Panc1 (cell line): ENCODE measurements at regions not wholly inside any gene's neighbourhood (a gene's known extent, or its start where the extent isn't known, plus 50 kb on each side); places are given as distances from the start of the nearest gene placed in this dataset.

Source experiments
- ATAC-seq: fragments of 200-7000 bp; cut with Tn5 transposase; 2 replicates; pipeline ENCODE4 v1.9.1; 2020; ENCODE audit warnings: mild to moderate bottlenecking, moderate library complexity
- BruUV-seq: library from RNA; stranded (reverse); fragments of 400-500 nt; replicated peaks from 2 replicates; lab custom pipeline; 2021; lab: Mats Ljungman, UMichigan
- CTCF ChIA-PET: fragments of 300-600 bp; sonication (Branson Sonifier 250); formaldehyde crosslinking; loops from one replicate; lab custom pipeline; 2022; ENCODE audit warnings: antibody characterized with exemption; lab: Charles Lee
- POLR2A ChIA-PET: fragments of 300-600 bp; sonication (Branson Sonifier 250); formaldehyde crosslinking; loops from one replicate; lab custom pipeline; 2022; ENCODE audit warnings: antibody characterized with exemption; lab: Charles Lee
- DNase-seq: peaks from one replicate; pipeline ENCODE4 v3.0.0-alpha.2; 2010; ENCODE audit warnings: low read depth, low spot score
- H3K27ac ChIP-seq: 2 replicates; pipeline ENCODE4 v1.5.1; 2011; ENCODE audit warnings: mild to moderate bottlenecking, low read length, inconsistent platforms
- H3K27me3 ChIP-seq: fragments of 200-500 bp; sonication (Bioruptor generic); 2 replicates; pipeline ENCODE4 v1.6.0; 2014; ENCODE audit warnings: low read length, inconsistent platforms; ENCODE audit not compliant: control insufficient read depth, insufficient read depth
- H3K36me3 ChIP-seq: fragments of 200-500 bp; sonication (Bioruptor generic); 2 replicates; pipeline ENCODE4 v1.5.1; 2014; ENCODE audit warnings: inconsistent platforms, mild to moderate bottlenecking, low read length, moderate library complexity; ENCODE audit not compliant: control insufficient read depth, insufficient read depth
- H3K4me1 ChIP-seq: 2 replicates; pipeline ENCODE4 v1.5.1; 2011; ENCODE audit warnings: inconsistent platforms, mild to moderate bottlenecking, low read length, moderate library complexity; ENCODE audit not compliant: control insufficient read depth, insufficient read depth
- H3K4me3 ChIP-seq, 2 experiments: 2 replicates each; pipeline ENCODE4 v1.5.1; 2011 to 2012; ENCODE audit warnings: low read depth in 2 of 2, low read length in 2 of 2, mild to moderate bottlenecking in 2 of 2, inconsistent platforms in 1 of 2, moderate library complexity in 1 of 2
- H3K9me3 ChIP-seq: fragments of 200-500 bp; sonication (Bioruptor generic); 2 replicates; pipeline ENCODE4 v1.5.1; 2014; ENCODE audit warnings: low read depth, mild to moderate bottlenecking, inconsistent platforms, low read length, moderate library complexity; ENCODE audit not compliant: control insufficient read depth, insufficient read depth
- CTCF ChIP-seq: fragments of 450-650 bp; IDR thresholded peaks from 2 replicates; pipeline ENCODE4 v1.5.1; 2017; ENCODE audit warnings: mild to moderate bottlenecking
- POLR2AphosphoS5 ChIP-seq: IDR thresholded peaks from 2 replicates; pipeline ENCODE4 v1.6.1; 2012; ENCODE audit warnings: mild to moderate bottlenecking, low read depth, low read length, moderate library complexity
- REST ChIP-seq, 2 experiments: IDR thresholded peaks; 2 replicates each; pipeline ENCODE4 v1.6.1; 2011 to 2012; ENCODE audit warnings: low read depth in 2 of 2, control low read depth in 1 of 2, low read length in 1 of 2, mild to moderate bottlenecking in 1 of 2, moderate library complexity in 1 of 2; ENCODE audit not compliant: insufficient read depth in 1 of 2
- SIN3A ChIP-seq: IDR thresholded peaks from 2 replicates; pipeline ENCODE4 v1.6.1; 2012; ENCODE audit warnings: low read depth, mild to moderate bottlenecking, low read length, moderate library complexity, borderline replicate concordance; ENCODE audit not compliant: insufficient read depth
- TCF7L2 ChIP-seq: IDR thresholded peaks from 2 replicates; pipeline ENCODE4 v1.6.1; 2011; ENCODE audit warnings: mild to moderate bottlenecking, low read depth, low read length, inconsistent platforms
- in situ Hi-C: cut with HindIII; loops from 2 replicates; pipeline ENCODE4 v1.10.0; 2016; ENCODE audit warnings: low sequenced_read_pairs, low pct_unique_long_range_greater_than_20kb
- intact Hi-C: fragments of 100-400 bp; cut with micrococcal nuclease; formaldehyde crosslinking; loops from one replicate; pipeline ENCODE4 v1.10.0; 2022; ENCODE audit not compliant: unreplicated experiment

GRCh38 chr12:75738486-75738885 is 227.1 kb upstream of the KRR1 start:
- Histone ChIP-seq H3K4me3 (no peak overlapping the region), H3K4me1 (no peaks in the 10 kb centered on the region), H3K36me3 (no peaks in the 10 kb centered on the region), H3K27me3 (no peaks in the 10 kb centered on the region), H3K27ac (peak overlapping the region; percentile 83; the same call in 1 of the 2 replicates), H3K9me3 (peaks cover 28% of the 10 kb centered on the region; the same call in 1 of the 2 replicates)
- ATAC-seq (no peak), DNase-seq (no peak)
- BruUV-seq: no TSS peak
- ChIA-PET POLR2A (no interaction called here), CTCF (no interaction called here)
- in situ Hi-C loops (no loop called here), intact Hi-C loops (no loop called here)
- TF ChIP-seq TCF7L2: no peak

GRCh38 chr12:75735853-75736252 is 224.4 kb upstream of the KRR1 start:
- no peak overlapping the region for H3K4me3 ChIP-seq
- ChIA-PET CTCF (no interaction called here), POLR2A (no interaction called here)
- in situ Hi-C loops (no loop called here), intact Hi-C loops (no loop called here)
- no peaks in the 10 kb centered on the region for H3K36me3 ChIP-seq
- H3K9me3 ChIP-seq: peaks cover 12% of the 10 kb centered on the region; the same call in 1 of the 2 replicates
- TF ChIP-seq SIN3A (no peak), CTCF (no peak), REST (IDR thresholded peaks at IDR 0.05; ENCODE audit: insufficient read depth in 1 of 2, low read depth in 2 of 2, low read length in 1 of 2) (no peak), POLR2AphosphoS5 (no peak), TCF7L2 (no peak)
- BruUV-seq: no TSS peak
- H3K27ac ChIP-seq: peak overlapping the region; percentile 83
- H3K27me3 ChIP-seq: no peaks in the 10 kb centered on the region
- H3K4me1 ChIP-seq: no peaks in the 10 kb centered on the region
- DNase-seq (no peak), ATAC-seq (no peak)

- BruUV-seq: no TSS peak
- intact Hi-C loops: loop anchor here (10.0 kb wide), 1 partner anchor 136 kb away; no protein-coding TSS in a partner anchor
These were observed 217.4 kb upstream of the KRR1 start for GRCh38 chr12:75728826-75729225.

More at GRCh38 chr12:75728826-75729225, 217.4 kb upstream of the KRR1 start:
- Histone ChIP-seq H3K27ac (peak overlapping the region; percentile 65; the same call in 1 of the 2 replicates), H3K9me3 (peaks cover 17% of the 10 kb centered on the region; the same call in 1 of the 2 replicates), H3K4me1 (peaks cover 24% of the 10 kb centered on the region), H3K36me3 (no peaks in the 10 kb centered on the region), H3K4me3 (no peak overlapping the region), H3K27me3 (no peaks in the 10 kb centered on the region)
- ChIA-PET CTCF (no interaction called here), POLR2A (interaction anchor here (0.6 kb wide), 1 partner anchor 252 kb away, joined by 3 read pairs; no protein-coding TSS in a partner anchor)
- no peak for TF ChIP-seq REST (IDR thresholded peaks at IDR 0.05; ENCODE audit: insufficient read depth in 1 of 2, low read depth in 2 of 2, low read length in 1 of 2)
- TF ChIP-seq TCF7L2: no peak
- no peak for TF ChIP-seq CTCF
- no peak for TF ChIP-seq POLR2AphosphoS5
- TF ChIP-seq SIN3A: no peak
- in situ Hi-C loops: no loop called here
- no peak for ATAC-seq
- DNase-seq: no peak
